Smooth muscle cell (in vitro differentiated cells): ENCODE measurements at regions not wholly inside any gene's neighbourhood (a gene's known extent, or its start where the extent isn't known, plus 50 kb on each side); places are given as distances from the start of the nearest gene placed in this dataset.

Experiments used
- DNase-seq: peaks from one replicate; lab custom pipeline; 2025; ENCODE audit not compliant: unreplicated experiment; lab: John Stamatoyannopoulos, UW
- H2AFZ ChIP-seq: fragments of 200-600 bp; sonication (generic); 2 replicates; pipeline ENCODE4 v1.6.0; 2016; ENCODE audit warnings: antibody characterized with exemption, low read depth, mild to moderate bottlenecking
- H3F3A ChIP-seq: fragments of 200-600 bp; sonication (generic); 2 replicates; pipeline ENCODE4 v1.6.0; 2017; ENCODE audit warnings: antibody characterized with exemption, low read depth
- H3K27ac ChIP-seq: fragments of 200-600 bp; sonication (generic); 2 replicates; pipeline ENCODE4 v1.5.1; 2016; ENCODE audit warnings: low read depth, mild to moderate bottlenecking
- H3K27me3 ChIP-seq: fragments of 200-600 bp; sonication (generic); 2 replicates; pipeline ENCODE4 v1.6.1; 2016; ENCODE audit warnings: low read depth, mild to moderate bottlenecking
- H3K36me3 ChIP-seq: fragments of 200-600 bp; sonication (generic); 2 replicates; pipeline ENCODE4 v1.5.1; 2016; ENCODE audit warnings: low read depth
- H3K4me1 ChIP-seq: fragments of 200-600 bp; sonication (generic); 2 replicates; pipeline ENCODE4 v1.5.1; 2016; ENCODE audit warnings: low read depth
- H3K4me2 ChIP-seq: fragments of 200-600 bp; sonication (generic); 2 replicates; pipeline ENCODE4 v1.6.0; 2016; ENCODE audit warnings: mild to moderate bottlenecking
- H3K4me3 ChIP-seq: fragments of 200-600 bp; sonication (generic); 2 replicates; pipeline ENCODE4 v1.5.1; 2016; ENCODE audit warnings: mild to moderate bottlenecking
- H3K79me2 ChIP-seq: fragments of 200-600 bp; sonication (generic); 2 replicates; pipeline ENCODE4 v1.6.0; 2016; ENCODE audit warnings: low read depth, mild to moderate bottlenecking
- H3K9ac ChIP-seq: fragments of 200-600 bp; sonication (generic); 2 replicates; pipeline ENCODE4 v1.6.0; 2016; ENCODE audit warnings: low read depth
- H3K9me3 ChIP-seq: fragments of 200-600 bp; sonication (generic); replicated peaks from 2 replicates; pipeline ENCODE4 v1.5.1; 2016; ENCODE audit warnings: low read depth
- H4K20me1 ChIP-seq: fragments of 200-600 bp; sonication (generic); 2 replicates; pipeline ENCODE4 v1.6.0; 2016; ENCODE audit warnings: low read depth
- WGBS: methylation state at CpG from one replicate; pipeline ENCODE4 v1.1.7; 2016; ENCODE audit warnings: low lambda C conversion rate; 5-methylcytosine and 5-hydroxymethylcytosine counted together
- TF ChIP-seq, protein P1 (sequence below): fragments of 200-600 bp; sonication (generic); IDR thresholded peaks from 2 replicates; pipeline ENCODE4 v1.5.1; 2017; ENCODE audit warnings: borderline replicate concordance, mild to moderate bottlenecking, antibody characterized with exemption; ENCODE audit not compliant: insufficient read depth, poor library complexity, severe bottlenecking

DNA sequence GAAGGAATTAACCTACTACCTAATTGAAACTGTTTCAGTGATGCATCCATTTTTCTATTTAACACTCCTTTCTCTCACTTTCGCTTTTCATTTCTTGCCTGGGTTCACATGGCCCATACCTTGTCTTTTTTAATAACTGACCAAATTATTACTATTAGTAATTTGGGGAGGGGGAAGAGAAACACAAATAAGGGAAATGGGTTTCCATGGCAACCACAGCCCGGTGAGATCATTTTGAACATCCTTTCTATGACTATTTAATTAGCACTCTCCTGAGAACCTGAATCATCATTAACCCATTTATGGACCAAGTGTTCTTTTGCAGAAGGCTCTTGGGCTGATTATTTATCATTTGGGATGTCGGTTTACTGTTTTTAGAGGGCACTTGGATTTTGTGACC lies 628.2 kb upstream of the SALL1 start:
- H3F3A ChIP-seq, result no peaks in the 10 kb centered on the region
- TF ChIP-seq, protein P1, sequence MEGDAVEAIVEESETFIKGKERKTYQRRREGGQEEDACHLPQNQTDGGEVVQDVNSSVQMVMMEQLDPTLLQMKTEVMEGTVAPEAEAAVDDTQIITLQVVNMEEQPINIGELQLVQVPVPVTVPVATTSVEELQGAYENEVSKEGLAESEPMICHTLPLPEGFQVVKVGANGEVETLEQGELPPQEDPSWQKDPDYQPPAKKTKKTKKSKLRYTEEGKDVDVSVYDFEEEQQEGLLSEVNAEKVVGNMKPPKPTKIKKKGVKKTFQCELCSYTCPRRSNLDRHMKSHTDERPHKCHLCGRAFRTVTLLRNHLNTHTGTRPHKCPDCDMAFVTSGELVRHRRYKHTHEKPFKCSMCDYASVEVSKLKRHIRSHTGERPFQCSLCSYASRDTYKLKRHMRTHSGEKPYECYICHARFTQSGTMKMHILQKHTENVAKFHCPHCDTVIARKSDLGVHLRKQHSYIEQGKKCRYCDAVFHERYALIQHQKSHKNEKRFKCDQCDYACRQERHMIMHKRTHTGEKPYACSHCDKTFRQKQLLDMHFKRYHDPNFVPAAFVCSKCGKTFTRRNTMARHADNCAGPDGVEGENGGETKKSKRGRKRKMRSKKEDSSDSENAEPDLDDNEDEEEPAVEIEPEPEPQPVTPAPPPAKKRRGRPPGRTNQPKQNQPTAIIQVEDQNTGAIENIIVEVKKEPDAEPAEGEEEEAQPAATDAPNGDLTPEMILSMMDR, result no peak
- H3K9me3 ChIP-seq, result no peaks in the 10 kb centered on the region
- WGBS, result 91% methylated on average over 3 of the region's 3 CpGs
- no peaks in the 10 kb centered on the region for H3K36me3 ChIP-seq
- no peak overlapping the region for H3K27ac ChIP-seq
- H3K79me2 ChIP-seq, result no peaks in the 10 kb centered on the region
- H2AFZ ChIP-seq, result no peak overlapping the region
- no peaks in the 10 kb centered on the region for H3K4me1 ChIP-seq
- H3K9ac ChIP-seq, result no peak overlapping the region
- DNase-seq, result no peak
- H3K4me2 ChIP-seq, result no peak overlapping the region
- H3K4me3 ChIP-seq, result no peak overlapping the region
- H4K20me1 ChIP-seq, result no peaks in the 10 kb centered on the region
- H3K27me3 ChIP-seq, result peaks cover 63% of the 10 kb centered on the region

DNA sequence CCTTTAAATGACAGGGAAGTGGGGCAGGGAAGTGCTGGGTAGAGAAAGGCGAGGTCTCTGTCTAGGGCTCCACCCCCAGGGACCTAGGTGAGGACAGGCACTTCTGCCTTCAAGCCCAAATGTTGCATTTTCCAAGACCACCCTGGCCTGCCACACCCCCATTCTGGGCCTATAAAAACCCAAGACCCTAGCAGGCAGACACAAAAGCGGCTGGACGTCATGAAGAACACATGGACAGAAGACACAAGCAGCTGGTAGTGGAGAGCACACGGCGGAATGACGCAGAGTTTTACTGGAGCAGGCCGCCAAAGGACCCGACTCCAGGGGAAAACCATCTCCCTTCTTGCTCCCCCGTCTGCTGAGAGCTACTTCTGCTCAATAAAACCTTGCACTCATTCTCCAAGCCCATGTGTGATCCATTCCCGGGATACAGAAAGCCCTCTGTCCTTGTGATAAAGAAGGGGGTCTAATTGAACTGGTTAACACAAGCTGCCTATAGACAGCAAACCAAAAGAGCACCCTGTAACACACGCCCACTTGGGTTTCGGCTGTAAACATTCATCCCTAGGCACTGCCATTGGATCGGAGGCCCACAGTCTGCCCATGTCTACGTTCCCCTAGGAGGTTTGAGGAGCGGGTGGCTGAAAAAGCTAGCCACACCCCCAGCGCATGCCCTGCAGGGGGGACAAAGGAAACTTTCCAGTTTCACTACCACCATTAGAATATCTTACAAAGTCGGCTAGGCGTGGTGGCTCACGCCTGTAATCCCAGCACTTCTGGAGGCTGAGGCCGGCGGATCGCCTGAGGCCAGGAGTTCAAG lies 622.2 kb upstream of the SALL1 start:
- Histone ChIP-seq H4K20me1 (no peaks in the 10 kb centered on the region), H2AFZ (peak overlapping the region; percentile 13), H3K4me1 (peaks cover 3% of the 10 kb centered on the region), H3K79me2 (no peaks in the 10 kb centered on the region), H3K27me3 (peaks cover 24% of the 10 kb centered on the region), H3K27ac (no peak overlapping the region), H3K4me2 (peak overlapping the region; percentile 39), H3K9me3 (no peaks in the 10 kb centered on the region), H3F3A (no peaks in the 10 kb centered on the region), H3K9ac (no peak overlapping the region), H3K36me3 (no peaks in the 10 kb centered on the region), H3K4me3 (no peak overlapping the region)
- 63% methylated on average over 22 of the region's 22 CpGs for WGBS
- no peak for DNase-seq
- TF ChIP-seq, protein P1, result no peak

DNA sequence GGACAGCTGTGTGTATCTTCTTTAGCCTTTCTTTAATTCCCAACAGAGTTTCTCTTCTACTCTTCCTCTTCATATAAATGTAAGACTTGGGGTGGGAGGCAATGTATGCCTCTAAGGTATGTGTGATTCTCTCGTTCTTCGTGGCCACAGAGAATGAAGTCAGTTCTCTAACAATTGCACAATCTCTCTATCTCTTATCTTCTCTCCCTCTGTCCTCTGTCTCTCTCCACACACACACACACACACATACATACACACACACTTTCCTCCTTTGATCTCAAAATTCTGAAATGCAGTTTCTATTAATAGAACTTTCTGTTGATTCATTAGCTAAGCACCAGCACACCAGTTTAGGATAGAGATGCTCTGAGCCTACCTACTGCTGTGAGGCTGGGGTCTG lies 615.7 kb upstream of the SALL1 start:
- no peak overlapping the region for H2AFZ ChIP-seq
- WGBS, result 51% methylated on average over 2 of the region's 2 CpGs
- no peak for DNase-seq
- H3K27me3 ChIP-seq, result peaks cover 33% of the 10 kb centered on the region
- no peak overlapping the region for H3K9ac ChIP-seq
- H3K27ac ChIP-seq, result no peak overlapping the region
- H3F3A ChIP-seq, result no peaks in the 10 kb centered on the region
- H3K4me2 ChIP-seq, result no peak overlapping the region
- H3K36me3 ChIP-seq, result no peaks in the 10 kb centered on the region
- H3K9me3 ChIP-seq, result no peaks in the 10 kb centered on the region
- H3K79me2 ChIP-seq, result no peaks in the 10 kb centered on the region
- H3K4me1 ChIP-seq, result peaks cover 24% of the 10 kb centered on the region
- H4K20me1 ChIP-seq, result no peaks in the 10 kb centered on the region
- TF ChIP-seq, protein P1, result no peak
- H3K4me3 ChIP-seq, result no peak overlapping the region
